ENCODE measurements at regions not wholly inside any gene's neighbourhood (a gene's known extent, or its start where the extent isn't known, plus 50 kb on each side); places are given as distances from the start of the nearest gene placed in this dataset.

GRCh38 chr20:4439461-4439860 lies 190.4 kb upstream of the ADRA1D start:
- no peak overlapping the region for H3K4ac ChIP-seq (ENCODE audit: low read depth, low read length)
- no peak overlapping the region for H2AFZ ChIP-seq (ENCODE audit: low read length)
- no peak for DNase-seq
- no peak overlapping the region for H2BK12ac ChIP-seq (ENCODE audit: insufficient read length, low read depth, low read length)
- no peak overlapping the region for H4K8ac ChIP-seq (replicated peaks; ENCODE audit: insufficient read length, low read depth, low read length)
- Mint-ChIP-seq H3K36me3 (ENCODE audit: insufficient read depth in 1 of 3, low read depth in 3 of 3) (no peaks in the 10 kb centered on the region), H3K4me1 (no peaks in the 10 kb centered on the region), H3K27me3 (ENCODE audit: low read depth) (no peaks in the 10 kb centered on the region; the same call in 1 of the 2 replicates), H3K9me3 (no peaks in the 10 kb centered on the region), H3K4me3 (no peak overlapping the region), H3K27ac (no peak overlapping the region)
- H3K79me1 ChIP-seq (ENCODE audit: insufficient read depth, low read depth, low read length, poor library complexity, severe bottlenecking): no peaks in the 10 kb centered on the region
- no peaks in the 10 kb centered on the region for H3K27me3 ChIP-seq (ENCODE audit: insufficient read depth, low read length)
- H3K4me2 ChIP-seq (ENCODE audit: insufficient read depth, insufficient read length, low read length): no peak overlapping the region
- H3T11ph ChIP-seq (ENCODE audit: low read length): no peak overlapping the region
- H3K23me2 ChIP-seq (ENCODE audit: insufficient read length, low read depth, low read length, poor library complexity, severe bottlenecking): no peaks in the 10 kb centered on the region
- no peaks in the 10 kb centered on the region for H3K9me3 ChIP-seq (ENCODE audit: control insufficient read depth, low read depth, low read length)
- no peak overlapping the region for H3K9ac ChIP-seq (ENCODE audit: extremely low read depth, insufficient read length, low read length)
- no peak overlapping the region for H3K56ac ChIP-seq (ENCODE audit: insufficient read length, low read depth, low read length)
- no peak overlapping the region for H3K27ac ChIP-seq (ENCODE audit: insufficient read length, low read depth, low read length)
- H2BK120ac ChIP-seq (ENCODE audit: low read depth, low read length, poor library complexity, severe bottlenecking): no peak overlapping the region
- no peak overlapping the region for H3K14ac ChIP-seq (ENCODE audit: insufficient read depth, low read length)
- no CpG with 5 or more reads among the region's 5 CpGs for WGBS (ENCODE audit: extremely low coverage, insufficient read length, low lambda C conversion rate)
- H3K23ac ChIP-seq (ENCODE audit: insufficient read length, low read depth, low read length): no peak overlapping the region
- no peaks in the 10 kb centered on the region for H3K79me2 ChIP-seq (ENCODE audit: insufficient read depth, low read length)
- no peaks in the 10 kb centered on the region for H4K20me1 ChIP-seq (ENCODE audit: control insufficient read depth, insufficient read depth, insufficient read length)
- no peak for TF ChIP-seq CTCF (conservative IDR thresholded peaks at IDR 0.05)
- no peak overlapping the region for H2BK15ac ChIP-seq (ENCODE audit: low read depth, low read length)
- H3K4me1 ChIP-seq (ENCODE audit: insufficient read depth, low read length): 0 out of 2 replicates have a peak, but pooled peaks cover 3% of the 10 kb centered on the region
- H4K5ac ChIP-seq (ENCODE audit: insufficient read length, low read depth, low read length): no peak overlapping the region
- H2BK5ac ChIP-seq (ENCODE audit: insufficient read length, low read length): no peak overlapping the region
- no peak overlapping the region for H2BK20ac ChIP-seq (ENCODE audit: low read depth, low read length, poor library complexity, severe bottlenecking)
- H4K91ac ChIP-seq (ENCODE audit: insufficient read length, low read depth, low read length): no peak overlapping the region
- no peak overlapping the region for H3K18ac ChIP-seq (ENCODE audit: insufficient read length, low read depth, low read length)
- no peak overlapping the region for H2AK5ac ChIP-seq (ENCODE audit: insufficient read length, low read length)

All from H9 (cell line).